Fibroblast of lung (primary cell): ENCODE measurements at regions not wholly inside any gene's neighbourhood (a gene's known extent, or its start where the extent isn't known, plus 50 kb on each side); places are given as distances from the start of the nearest gene placed in this dataset.

Source experiments
- DNase-seq, 2 donors: peaks; one replicate each; pipeline versions ENCODE4 v3.0.0 to v3.0.0-alpha.2; 2010; ENCODE audit warnings: low read depth in 2 of 2
- H2AFZ ChIP-seq: 2 replicates; pipeline ENCODE4 v1.5.1; 2012; ENCODE audit warnings: low read length, control low read depth, inconsistent platforms
- H3K27ac ChIP-seq: 2 replicates; pipeline ENCODE4 v1.5.1; 2011; ENCODE audit warnings: low read length, control low read depth; ENCODE audit not compliant: insufficient read depth
- H3K27me3 ChIP-seq: 2 replicates; pipeline ENCODE4 v1.5.1; 2011; ENCODE audit warnings: mild to moderate bottlenecking, low read length; ENCODE audit not compliant: control insufficient read depth, insufficient read depth
- H3K36me3 ChIP-seq: 2 replicates; pipeline ENCODE4 v1.5.1; 2011; ENCODE audit warnings: low read length; ENCODE audit not compliant: control insufficient read depth, insufficient read depth
- H3K4me1 ChIP-seq: 2 replicates; pipeline ENCODE4 v1.5.1; 2011; ENCODE audit warnings: low read length; ENCODE audit not compliant: control insufficient read depth, insufficient read depth; ENCODE audit errors: extremely low read depth
- H3K4me2 ChIP-seq: 2 replicates; pipeline ENCODE4 v1.5.1; 2011; ENCODE audit warnings: low read length, control low read depth; ENCODE audit not compliant: insufficient read depth; ENCODE audit errors: extremely low read depth
- H3K4me3 ChIP-seq, 4 experiments: fragments of 200-600 bp in 1 of 4; sonication (generic) in 1 of 4; replicated peaks in 1 of 4; 2 replicates each; pipeline ENCODE4 v1.5.1; 2011 to 2016; ENCODE audit warnings: low read length in 4 of 4, low read depth in 3 of 4, mild to moderate bottlenecking in 3 of 4, control low read depth in 2 of 4, inconsistent platforms in 1 of 4, mixed read lengths in 1 of 4; ENCODE audit not compliant: insufficient read depth in 1 of 4; ENCODE audit errors: control extremely low read depth in 1 of 4
- H3K79me2 ChIP-seq: 2 replicates; pipeline ENCODE4 v1.5.1; 2012; ENCODE audit warnings: mild to moderate bottlenecking, low read length, inconsistent platforms; ENCODE audit not compliant: control insufficient read depth, insufficient read depth
- H3K9ac ChIP-seq: 2 replicates; pipeline ENCODE4 v1.5.1; 2011; ENCODE audit warnings: mild to moderate bottlenecking, low read length, control low read depth; ENCODE audit not compliant: insufficient read depth
- H3K9me3 ChIP-seq: 2 replicates; pipeline ENCODE4 v1.5.1; 2012; ENCODE audit warnings: low read depth, low read length; ENCODE audit not compliant: control insufficient read depth, insufficient read depth
- H4K20me1 ChIP-seq: 2 replicates; pipeline ENCODE4 v1.5.1; 2011; ENCODE audit warnings: low read length; ENCODE audit not compliant: control insufficient read depth, insufficient read depth; ENCODE audit errors: extremely low read depth
- EZH2 ChIP-seq: IDR thresholded peaks from 2 replicates; pipeline ENCODE4 v1.5.1; 2012; ENCODE audit warnings: low read length, control low read depth, mild to moderate bottlenecking; ENCODE audit errors: missing control alignments
- TF ChIP-seq, protein P1 (sequence below), 2 donors: IDR thresholded peaks in 1 of 2; conservative IDR thresholded peaks in 1 of 2; 1 replicate in 1 of 2; 2 replicates in 1 of 2; pipeline ENCODE4 v1.5.1; 2011 to 2012; ENCODE audit warnings: low read length in 2 of 2, control low read depth in 1 of 2, inconsistent platforms in 1 of 2, low read depth in 1 of 2, mild to moderate bottlenecking in 1 of 2

GRCh38 chr10:125419831-125420230, 259.5 kb upstream of the CTBP2 start:
- Histone ChIP-seq H3K9ac (no peak overlapping the region), H3K4me1 (no peaks in the 10 kb centered on the region), H4K20me1 (no peaks in the 10 kb centered on the region), H3K27me3 (no peaks in the 10 kb centered on the region), H3K27ac (no peak overlapping the region), H3K4me2 (no peak overlapping the region), H3K4me3 (no peak overlapping the region), H3K9me3 (no peaks in the 10 kb centered on the region), H2AFZ (no peak overlapping the region), H3K79me2 (no peaks in the 10 kb centered on the region), H3K36me3 (no peaks in the 10 kb centered on the region)
- no peak for DNase-seq
- no peak for TF ChIP-seq EZH2
- TF ChIP-seq, protein P1, sequence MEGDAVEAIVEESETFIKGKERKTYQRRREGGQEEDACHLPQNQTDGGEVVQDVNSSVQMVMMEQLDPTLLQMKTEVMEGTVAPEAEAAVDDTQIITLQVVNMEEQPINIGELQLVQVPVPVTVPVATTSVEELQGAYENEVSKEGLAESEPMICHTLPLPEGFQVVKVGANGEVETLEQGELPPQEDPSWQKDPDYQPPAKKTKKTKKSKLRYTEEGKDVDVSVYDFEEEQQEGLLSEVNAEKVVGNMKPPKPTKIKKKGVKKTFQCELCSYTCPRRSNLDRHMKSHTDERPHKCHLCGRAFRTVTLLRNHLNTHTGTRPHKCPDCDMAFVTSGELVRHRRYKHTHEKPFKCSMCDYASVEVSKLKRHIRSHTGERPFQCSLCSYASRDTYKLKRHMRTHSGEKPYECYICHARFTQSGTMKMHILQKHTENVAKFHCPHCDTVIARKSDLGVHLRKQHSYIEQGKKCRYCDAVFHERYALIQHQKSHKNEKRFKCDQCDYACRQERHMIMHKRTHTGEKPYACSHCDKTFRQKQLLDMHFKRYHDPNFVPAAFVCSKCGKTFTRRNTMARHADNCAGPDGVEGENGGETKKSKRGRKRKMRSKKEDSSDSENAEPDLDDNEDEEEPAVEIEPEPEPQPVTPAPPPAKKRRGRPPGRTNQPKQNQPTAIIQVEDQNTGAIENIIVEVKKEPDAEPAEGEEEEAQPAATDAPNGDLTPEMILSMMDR (conservative IDR thresholded peaks at IDR 0.05 in 1 of 2, IDR thresholded peaks at IDR 0.05 in 1 of 2; ENCODE audit: low read depth in 1 of 2, low read length in 2 of 2), result no peak

DNA sequence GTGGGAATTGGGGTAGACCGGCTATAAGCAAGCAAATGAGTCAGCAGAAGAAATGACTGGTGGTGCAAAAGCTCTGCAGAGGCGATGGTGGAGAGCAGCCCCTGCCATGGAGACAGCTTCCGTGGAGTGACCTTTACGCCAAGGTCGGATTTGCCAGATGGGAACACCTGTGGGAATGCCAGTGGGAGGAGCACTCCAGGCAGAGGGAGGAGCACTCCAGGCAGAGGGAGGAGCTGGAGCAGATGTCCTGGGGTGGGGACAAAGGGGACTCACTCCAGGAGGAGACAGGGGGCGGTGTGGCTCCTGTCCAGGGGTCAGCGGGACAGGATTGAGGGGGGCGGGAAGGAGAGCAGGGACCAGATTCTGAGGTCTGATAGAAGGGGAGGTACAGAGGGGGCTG, 258.8 kb upstream of the CTBP2 start:
- no peak overlapping the region for H2AFZ ChIP-seq
- H3K9ac ChIP-seq, result no peak overlapping the region
- H3K4me2 ChIP-seq, result no peak overlapping the region
- H4K20me1 ChIP-seq, result no peaks in the 10 kb centered on the region
- H3K27me3 ChIP-seq, result no peaks in the 10 kb centered on the region
- H3K79me2 ChIP-seq, result no peaks in the 10 kb centered on the region
- H3K27ac ChIP-seq, result no peak overlapping the region
- no peak for DNase-seq
- no peaks in the 10 kb centered on the region for H3K9me3 ChIP-seq
- TF ChIP-seq, protein P1 (conservative IDR thresholded peaks at IDR 0.05 in 1 of 2, IDR thresholded peaks at IDR 0.05 in 1 of 2; ENCODE audit: low read depth in 1 of 2, low read length in 2 of 2), result no peak
- TF ChIP-seq EZH2, result no peak
- H3K36me3 ChIP-seq, result no peaks in the 10 kb centered on the region
- H3K4me1 ChIP-seq, result peaks cover 3% of the 10 kb centered on the region
- H3K4me3 ChIP-seq, result no peak overlapping the region

- Histone ChIP-seq H3K4me1 (peaks cover 3% of the 10 kb centered on the region), H3K27ac (no peak overlapping the region), H4K20me1 (no peaks in the 10 kb centered on the region), H3K79me2 (no peaks in the 10 kb centered on the region), H3K36me3 (no peaks in the 10 kb centered on the region), H3K27me3 (no peaks in the 10 kb centered on the region), H3K9ac (no peak overlapping the region), H3K9me3 (no peaks in the 10 kb centered on the region), H2AFZ (no peak overlapping the region), H3K4me3 (no peak overlapping the region), H3K4me2 (no peak overlapping the region)
- no peak for TF ChIP-seq EZH2
- DNase-seq, result no peak
Measured at GRCh38 chr10:125417605-125418004, 257.2 kb upstream of the CTBP2 start.
